ENCODE measurements at regions not wholly inside any gene's neighbourhood (a gene's known extent, or its start where the extent isn't known, plus 50 kb on each side); places are given as distances from the start of the nearest gene placed in this dataset.

GRCh38 chr16:54422159-54422558, 135.6 kb upstream of the IRX3 start:
- 39 to 63% methylated on average over 2 to 3 of the region's 3 CpGs for WGBS, 2 donors
- H3K36me3 ChIP-seq (ENCODE audit: low read depth, missing control alignments): no peaks in the 10 kb centered on the region
- H3K27ac ChIP-seq: no peak overlapping the region
- intact Hi-C loops (cut with DNase I; ENCODE audit: low total_unique reads): no loop called here
- H3K27me3 ChIP-seq: no peaks in the 10 kb centered on the region
- H3K4me1 ChIP-seq: peaks cover 8% of the 10 kb centered on the region
- TF ChIP-seq CTCF (IDR thresholded peaks at IDR 0.05) (no peak), POLR2A (IDR thresholded peaks at IDR 0.05) (no peak)
- no peak overlapping the region for H3K4me3 ChIP-seq
- no peak for DNase-seq
- no peaks in the 10 kb centered on the region for H3K9me3 ChIP-seq

- no peaks in the 10 kb centered on the region for H3K27me3 ChIP-seq
- H3K9me3 ChIP-seq: no peaks in the 10 kb centered on the region
- TF ChIP-seq POLR2A (IDR thresholded peaks at IDR 0.05) (no peak), CTCF (IDR thresholded peaks at IDR 0.05) (no peak)
- 93 to 97% methylated on average over 1 of the region's 1 CpG for WGBS, 2 donors
- H3K4me3 ChIP-seq: no peak overlapping the region
- intact Hi-C loops (cut with DNase I; ENCODE audit: low total_unique reads): no loop called here
- DNase-seq: no peak
- no peak overlapping the region for H3K27ac ChIP-seq
- H3K4me1 ChIP-seq: peaks cover 8% of the 10 kb centered on the region
- no peaks in the 10 kb centered on the region for H3K36me3 ChIP-seq (ENCODE audit: low read depth, missing control alignments)
Measured at GRCh38 chr16:54421220-54421619, 134.6 kb upstream of the IRX3 start.

GRCh38 chr16:54418903-54419302, 132.3 kb upstream of the IRX3 start:
- 73 to 75% methylated on average over 3 of the region's 3 CpGs for WGBS, 2 donors
- no peaks in the 10 kb centered on the region for H3K9me3 ChIP-seq
- DNase-seq: no peak
- H3K36me3 ChIP-seq (ENCODE audit: low read depth, missing control alignments): no peaks in the 10 kb centered on the region
- H3K27ac ChIP-seq: no peak overlapping the region
- no peaks in the 10 kb centered on the region for H3K27me3 ChIP-seq
- no peak overlapping the region for H3K4me3 ChIP-seq
- intact Hi-C loops (cut with DNase I; ENCODE audit: low total_unique reads): no loop called here
- H3K4me1 ChIP-seq: peaks cover 8% of the 10 kb centered on the region
- TF ChIP-seq CTCF (IDR thresholded peaks at IDR 0.05) (no peak), POLR2A (IDR thresholded peaks at IDR 0.05) (no peak)

- no peaks in the 10 kb centered on the region for H3K27me3 ChIP-seq
- H3K4me3 ChIP-seq: no peak overlapping the region
- H3K9me3 ChIP-seq: no peaks in the 10 kb centered on the region
- no peak for TF ChIP-seq CTCF (IDR thresholded peaks at IDR 0.05)
- no peak for TF ChIP-seq POLR2A (IDR thresholded peaks at IDR 0.05)
- H3K36me3 ChIP-seq (ENCODE audit: low read depth, missing control alignments): no peaks in the 10 kb centered on the region
- no peak overlapping the region for H3K27ac ChIP-seq
- peaks cover 4% of the 10 kb centered on the region for H3K4me1 ChIP-seq
- no peak for DNase-seq
- intact Hi-C loops (cut with DNase I; ENCODE audit: low total_unique reads): no loop called here
- 58 to 60% methylated on average over 2 of the region's 2 CpGs for WGBS, 2 donors
Measured at GRCh38 chr16:54417384-54417783, 130.8 kb upstream of the IRX3 start.

GRCh38 chr16:54414671-54415070, 128.1 kb upstream of the IRX3 start:
- H3K27ac ChIP-seq: no peak overlapping the region
- no peak for TF ChIP-seq CTCF (IDR thresholded peaks at IDR 0.05)
- no peak for TF ChIP-seq POLR2A (IDR thresholded peaks at IDR 0.05)
- 97 to 99% methylated on average over 7 of the region's 7 CpGs for WGBS, 2 donors
- no peaks in the 10 kb centered on the region for H3K4me1 ChIP-seq
- no peaks in the 10 kb centered on the region for H3K36me3 ChIP-seq (ENCODE audit: low read depth, missing control alignments)
- H3K9me3 ChIP-seq: no peaks in the 10 kb centered on the region
- H3K4me3 ChIP-seq: no peak overlapping the region
- no peaks in the 10 kb centered on the region for H3K27me3 ChIP-seq
- no peak for DNase-seq
- intact Hi-C loops (cut with DNase I; ENCODE audit: low total_unique reads): no loop called here
